HG02884 (cell line): ENCODE measurements at regions not wholly inside any gene's neighbourhood (a gene's known extent, or its start where the extent isn't known, plus 50 kb on each side); places are given as distances from the start of the nearest gene placed in this dataset.
"Not testable (repeated sequence)": the region's sequence is repeated elsewhere in the genome, so short reads cannot be mapped to it uniquely, and the experiment has no call there.

Experiments used
- ATAC-seq: cut with Tn5 transposase; IDR thresholded peaks from one replicate; pipeline ENCODE4 v1.9.1; 2021; ENCODE audit warnings: mild to moderate bottlenecking, moderate library complexity; ENCODE audit not compliant: unreplicated experiment

- ATAC-seq: no peak
These were observed 98.8 kb downstream of the CARTPT start for GRCh38 chr5:71817891-71818290.

- ATAC-seq: no peak
These were observed 102.0 kb downstream of the CARTPT start for GRCh38 chr5:71821029-71821428.

- ATAC-seq: not testable (repeated sequence)
These were observed 103.0 kb downstream of the CARTPT start for GRCh38 chr5:71822065-71822464.

DNA sequence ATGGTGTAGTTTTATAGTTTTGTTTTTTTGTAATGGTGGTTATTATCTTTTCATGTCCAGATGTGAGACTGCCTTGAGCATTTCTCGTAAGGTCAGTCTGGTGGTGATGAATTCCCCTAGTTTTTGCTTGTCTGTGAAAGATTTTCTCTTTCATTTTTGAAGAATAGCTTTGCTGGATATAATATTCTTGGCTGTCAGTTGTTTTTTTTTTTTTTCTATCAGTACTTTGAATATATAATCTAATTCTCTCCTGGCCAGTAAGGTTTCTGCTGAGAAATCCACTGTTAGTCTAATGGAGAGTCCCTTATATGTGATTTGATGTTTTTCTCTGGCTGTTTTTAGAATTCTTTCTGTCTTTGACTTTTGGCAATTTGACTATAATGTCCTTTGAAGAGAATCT, 106.9 kb downstream of the CARTPT start:
- ATAC-seq: no peak

DNA sequence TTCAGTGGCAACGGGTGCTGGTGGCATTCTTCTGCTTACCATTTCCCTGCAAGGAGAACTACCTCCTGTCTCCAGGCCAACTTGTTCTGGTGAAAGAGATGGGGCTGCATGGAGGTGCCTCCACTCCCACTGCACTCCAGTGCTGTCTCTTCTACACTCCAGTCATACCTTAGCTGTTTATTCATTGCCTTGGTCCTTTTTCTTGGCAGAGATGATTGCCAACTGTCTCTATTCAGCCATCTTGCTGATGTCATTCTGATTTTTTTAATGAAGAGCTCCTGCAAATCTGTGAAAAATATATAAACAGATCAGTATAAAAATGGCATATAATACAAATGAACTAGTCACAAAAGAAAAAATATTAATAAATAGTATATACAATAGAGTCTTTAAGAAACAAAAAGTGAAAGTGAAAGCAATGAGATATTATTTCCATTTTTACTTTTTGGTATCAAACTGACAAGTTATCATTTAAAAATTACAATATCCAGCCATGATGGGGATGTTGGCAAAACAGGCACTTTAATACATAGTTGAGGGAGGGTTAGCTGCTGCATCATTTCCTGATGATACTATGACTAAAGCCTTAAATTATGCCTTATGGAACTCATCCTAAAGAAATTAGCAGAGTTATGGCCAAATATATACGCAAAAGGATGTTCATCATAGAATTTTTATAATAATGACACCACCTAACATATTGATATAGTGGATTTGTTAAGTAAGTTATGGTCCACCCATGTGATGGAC, 109.4 kb downstream of the CARTPT start:
- no peak for ATAC-seq

DNA sequence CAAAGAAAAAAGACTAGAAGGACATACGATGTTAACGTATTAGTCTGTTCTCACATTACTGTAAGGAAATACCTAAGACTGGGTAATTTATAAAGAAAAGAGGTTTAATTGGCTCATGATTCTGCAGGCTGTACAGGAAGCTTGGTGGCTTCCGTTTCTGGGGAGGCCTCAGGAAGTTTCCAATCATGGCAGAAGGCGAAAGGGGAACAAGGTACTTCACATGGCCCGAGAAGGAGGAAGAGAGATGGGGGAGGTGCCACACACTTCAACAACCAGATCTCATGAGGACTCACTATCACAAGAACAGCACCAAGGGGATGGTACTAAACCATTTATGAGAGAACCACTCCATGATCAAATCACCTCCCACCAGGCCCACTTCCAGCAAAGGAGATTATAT, 110.1 kb downstream of the CARTPT start:
- ATAC-seq: no peak

DNA sequence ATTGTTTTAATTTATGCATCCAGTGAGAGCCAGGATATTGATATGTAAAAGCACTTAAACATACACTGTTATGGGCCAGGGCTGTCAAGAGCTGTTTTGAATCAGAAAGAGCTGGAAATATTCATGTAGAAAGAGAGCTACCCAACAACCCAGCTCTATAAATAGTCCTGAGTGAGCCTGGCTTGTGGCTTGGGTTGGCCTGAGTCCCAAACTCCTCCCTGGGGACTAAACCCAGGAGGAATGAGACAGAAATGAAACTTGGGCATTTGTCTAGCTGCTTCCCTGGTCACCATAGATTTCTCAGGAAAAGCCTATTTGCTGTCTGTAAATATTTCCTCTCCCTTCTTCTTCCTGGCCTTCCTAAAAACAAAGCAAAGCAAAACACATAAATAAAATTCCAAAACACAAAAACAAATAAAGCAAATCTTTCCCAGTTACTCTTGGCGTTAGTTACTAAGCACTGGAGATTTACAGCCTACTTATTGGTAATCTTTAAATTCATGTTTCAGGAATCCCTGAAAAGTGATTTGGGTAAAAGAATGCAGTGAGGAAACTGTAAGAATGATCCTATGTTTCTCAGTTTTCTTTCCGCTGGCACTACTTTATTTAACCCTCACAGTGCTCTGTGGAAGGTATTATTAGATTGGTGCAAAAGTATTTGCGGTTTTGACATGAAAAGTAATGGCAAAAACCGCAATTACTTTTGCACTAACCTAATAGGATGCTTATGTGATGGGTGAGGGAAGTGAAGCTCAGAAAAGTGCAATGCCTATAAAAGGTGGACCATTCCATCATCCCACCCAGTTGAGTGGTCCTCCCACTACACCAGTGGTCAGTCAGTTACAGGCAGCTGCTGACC, 111.8 kb downstream of the CARTPT start:
- no peak for ATAC-seq

- no peak for ATAC-seq
These were observed 114.0 kb downstream of the CARTPT start for GRCh38 chr5:71832812-71833715.

DNA sequence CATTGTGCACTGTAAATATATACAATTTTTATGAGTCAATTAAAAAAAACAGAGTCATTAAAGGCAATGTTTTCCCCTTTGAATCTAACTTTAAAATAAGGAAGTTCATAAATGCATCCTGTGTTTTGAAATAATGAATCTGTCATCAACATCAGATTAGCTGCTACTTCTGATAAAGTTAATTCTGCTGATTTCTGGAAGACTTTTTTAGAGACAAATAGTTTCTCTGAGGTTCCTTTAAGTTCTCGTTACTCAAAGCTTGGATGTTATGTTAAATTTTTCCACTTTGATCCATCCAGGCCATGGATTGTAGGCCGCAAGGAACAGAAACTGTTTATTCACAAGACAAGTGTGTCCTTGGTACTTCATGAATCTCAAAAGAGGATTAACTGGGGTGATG, 115.5 kb downstream of the CARTPT start:
- no peak for ATAC-seq

DNA sequence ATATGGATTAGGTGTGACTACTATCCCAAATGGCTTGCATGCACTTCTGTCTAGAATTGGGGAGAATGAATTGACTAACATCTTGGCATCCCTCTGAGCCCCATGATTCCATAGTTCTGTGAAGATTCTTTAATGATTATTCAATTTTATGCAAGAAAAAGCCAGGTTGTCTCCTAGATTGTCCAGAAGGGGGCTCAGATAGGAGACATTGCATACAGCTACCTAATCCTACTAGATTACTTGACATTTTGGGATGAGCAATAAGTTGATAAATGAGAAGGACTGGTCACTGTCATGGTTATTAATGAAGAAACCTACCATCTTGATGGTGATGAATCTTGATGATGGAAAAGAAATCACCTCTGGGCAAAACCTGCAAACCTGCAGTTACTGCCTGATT, 117.0 kb downstream of the CARTPT start:
- no peak for ATAC-seq

GRCh38 chr5:71836559-71837112, 117.6 kb downstream of the CARTPT start:
- ATAC-seq: no peak

DNA sequence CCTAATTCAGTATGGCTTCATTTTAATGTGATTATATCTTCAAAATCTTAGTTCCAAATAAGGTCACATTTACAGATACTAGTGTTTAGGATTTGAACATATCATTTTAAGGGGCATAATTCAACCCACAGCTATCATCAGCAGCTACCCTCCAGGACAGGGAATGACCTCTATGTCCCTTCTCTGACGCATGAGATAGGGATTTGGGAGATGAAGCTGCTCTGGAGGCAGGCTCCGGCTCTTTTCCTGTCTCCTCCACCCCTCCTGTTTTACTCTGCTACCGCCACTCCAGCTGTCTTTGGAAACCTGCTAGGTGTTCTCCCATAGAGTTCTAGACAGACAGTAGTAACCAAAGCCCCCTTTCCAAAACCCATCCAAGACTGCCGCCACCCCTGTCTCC, 119.2 kb downstream of the CARTPT start:
- ATAC-seq: no peak

GRCh38 chr5:71839096-71839884, 120.2 kb downstream of the CARTPT start:
- ATAC-seq: no peak

- no peak for ATAC-seq
These were observed 122.0 kb downstream of the CARTPT start for GRCh38 chr5:71841107-71841506.

- no peak for ATAC-seq
These were observed 124.0 kb downstream of the CARTPT start for GRCh38 chr5:71843111-71843510.

- ATAC-seq: no peak
These were observed 125.8 kb downstream of the CARTPT start for GRCh38 chr5:71844862-71845261.

GRCh38 chr5:71859515-71859914, 140.4 kb downstream of the CARTPT start:
- ATAC-seq: no peak

DNA sequence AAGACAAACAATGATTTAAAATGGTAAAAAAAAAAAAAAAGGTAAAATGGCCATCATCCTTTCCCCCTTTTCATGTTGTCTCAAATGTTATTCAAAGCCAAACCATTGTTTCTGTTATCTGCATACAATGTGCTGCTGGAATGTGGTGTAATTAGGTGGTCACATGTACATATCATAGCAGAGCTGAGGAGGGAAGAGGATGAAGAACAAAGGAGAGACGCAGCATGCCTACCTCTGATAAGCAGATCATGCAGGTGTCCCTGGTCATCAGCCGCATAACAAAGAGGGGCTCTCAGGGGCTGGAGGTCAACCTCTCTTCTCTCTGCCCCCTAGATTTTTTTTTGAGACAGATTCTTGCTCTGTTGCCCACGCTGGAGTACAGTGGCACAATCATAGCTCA, 141.0 kb downstream of the CARTPT start:
- no peak for ATAC-seq

DNA sequence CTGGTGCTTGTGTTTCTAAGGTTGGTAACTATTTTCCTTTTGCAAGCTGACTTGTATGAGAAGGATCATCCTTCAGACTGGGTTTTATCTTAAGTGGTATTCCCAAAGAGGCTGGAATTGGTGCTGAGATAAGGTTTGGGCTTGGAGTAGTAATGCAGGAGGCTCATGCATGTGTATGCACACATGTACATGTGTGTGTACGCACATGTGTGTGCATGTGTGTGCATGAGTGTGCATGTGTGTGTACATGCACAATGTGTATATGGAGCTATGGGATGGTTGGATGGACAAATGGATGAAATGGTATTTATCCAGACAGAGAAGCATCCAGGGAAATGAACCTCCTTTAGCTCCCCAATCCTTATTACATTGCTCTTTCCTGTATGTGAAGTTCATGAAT, 142.6 kb downstream of the CARTPT start:
- no peak for ATAC-seq

- no peak for ATAC-seq
These were observed 143.0 kb downstream of the CARTPT start for GRCh38 chr5:71862087-71862486.
